ENCODE measurements at regions not wholly inside any gene's neighbourhood (a gene's known extent, or its start where the extent isn't known, plus 50 kb on each side); places are given as distances from the start of the nearest gene placed in this dataset.

GRCh38 chr13:52975969-52976368 lies 52.6 kb upstream of the OLFM4 start:
- no peak for DNase-seq (ENCODE audit: low spot score)

GRCh38 chr13:52975161-52975560 lies 53.5 kb upstream of the OLFM4 start:
- peak; percentile 21 for DNase-seq (ENCODE audit: low spot score)

GRCh38 chr13:52974711-52975110 lies 53.9 kb upstream of the OLFM4 start:
- no peak for DNase-seq (ENCODE audit: low spot score)

GRCh38 chr13:52969373-52969772 lies 59.2 kb upstream of the OLFM4 start:
- peak; percentile 31 for DNase-seq (ENCODE audit: low spot score)

GRCh38 chr13:52968074-52968700 lies 60.4 kb upstream of the OLFM4 start:
- DNase-seq (ENCODE audit: low spot score): peak; percentile 88

- no peak for DNase-seq (ENCODE audit: low spot score)
Observed at GRCh38 chr13:52961987-52962386, 66.6 kb upstream of the OLFM4 start.

- no peak for DNase-seq (ENCODE audit: low spot score)
Observed at GRCh38 chr13:52961256-52961910, 67.2 kb upstream of the OLFM4 start.

- no peak for DNase-seq (ENCODE audit: low spot score)
Observed at GRCh38 chr13:52955472-52955874, 73.1 kb upstream of the OLFM4 start.

GRCh38 chr13:52954838-52955237 lies 73.8 kb upstream of the OLFM4 start:
- no peak for DNase-seq (ENCODE audit: low spot score)

GRCh38 chr13:52950436-52950956 lies 78.1 kb upstream of the OLFM4 start:
- no peak for DNase-seq (ENCODE audit: low spot score)

- peak; percentile 56 for DNase-seq (ENCODE audit: low spot score)
Observed at GRCh38 chr13:52949742-52950141, 78.9 kb upstream of the OLFM4 start.

- DNase-seq (ENCODE audit: low spot score): no peak
Observed at GRCh38 chr13:52949044-52949443, 79.6 kb upstream of the OLFM4 start.

- DNase-seq (ENCODE audit: low spot score): peak; percentile 69
Observed at GRCh38 chr13:52947921-52948373, 80.7 kb upstream of the OLFM4 start.

- peak; percentile 57 for DNase-seq (ENCODE audit: low spot score)
Observed at GRCh38 chr13:52945348-52945747, 83.3 kb upstream of the OLFM4 start.

- no peak for DNase-seq (ENCODE audit: low spot score)
Observed at GRCh38 chr13:52944697-52945096, 83.9 kb upstream of the OLFM4 start.

GRCh38 chr13:52938065-52938464 lies 89.6 kb upstream of the PCDH8 start:
- DNase-seq (ENCODE audit: low spot score): no peak

GRCh38 chr13:52936806-52937205 lies 88.4 kb upstream of the PCDH8 start:
- DNase-seq (ENCODE audit: low spot score): no peak

GRCh38 chr13:52934258-52934657 lies 85.8 kb upstream of the PCDH8 start:
- DNase-seq (ENCODE audit: low spot score): no peak

- DNase-seq (ENCODE audit: low spot score): no peak
Observed at GRCh38 chr13:52933547-52934210, 85.2 kb upstream of the PCDH8 start.

- DNase-seq (ENCODE audit: low spot score): no peak
Observed at GRCh38 chr13:52933099-52933498, 84.7 kb upstream of the PCDH8 start.

- peak; percentile 39 for DNase-seq (ENCODE audit: low spot score)
Observed at GRCh38 chr13:52932649-52933048, 84.2 kb upstream of the PCDH8 start.

GRCh38 chr13:52931539-52932431 lies 83.3 kb upstream of the PCDH8 start:
- DNase-seq (ENCODE audit: low spot score): no peak

Data from Ammon's horn (tissue), 1 donor.